HCT116 (cell line): ENCODE measurements at regions not wholly inside any gene's neighbourhood (a gene's known extent, or its start where the extent isn't known, plus 50 kb on each side); places are given as distances from the start of the nearest gene placed in this dataset.

ENCODE experiments used
- ATAC-seq: fragments of 200-7000 bp; cut with Tn5 transposase; 2 replicates; pipeline ENCODE4 v1.9.1; 2020; ENCODE audit warnings: mild to moderate bottlenecking, moderate library complexity
- BruUV-seq: library from RNA; stranded (reverse); fragments of 400-500 nt; replicated peaks from 2 replicates; lab custom pipeline; 2021; lab: Mats Ljungman, UMichigan
- CTCF ChIA-PET: fragments of 300-600 bp; sonication (Branson Sonifier 250); formaldehyde crosslinking; loops from one replicate; lab custom pipeline; 2021; ENCODE audit warnings: antibody characterized with exemption; lab: Charles Lee
- POLR2A ChIA-PET: fragments of 300-600, 350-600 bp; sonication (Branson Sonifier 250); formaldehyde crosslinking; loops from one replicate; lab custom pipeline; 2021; ENCODE audit warnings: antibody characterized with exemption; lab: Charles Lee
- RAD21 ChIA-PET, 2 experiments: fragments of 300-600 bp; sonication (Branson Sonifier 250); formaldehyde crosslinking; loops; one replicate each; lab custom pipeline; 2023; ENCODE audit warnings: low total read pairs in 2 of 2; ENCODE audit not compliant: uncharacterized antibody in 2 of 2, unreplicated experiment in 2 of 2, low non-redundant PET in 1 of 2; lab: Charles Lee
- DNase-seq: peaks from one replicate; pipeline ENCODE4 v3.0.0-alpha.2; 2010; ENCODE audit warnings: low read depth, low spot score
- H2AFZ ChIP-seq: fragments of 200-600 bp; shearing (Covaris generic), sonication (generic); 2 replicates; pipeline ENCODE4 v1.6.1; 2017; ENCODE audit warnings: low read depth, mixed run types, mixed read lengths, antibody characterized with exemption, low read length; ENCODE audit not compliant: poor library complexity, severe bottlenecking
- H3K27ac ChIP-seq: 2 replicates; pipeline ENCODE4 v1.5.1; 2012; ENCODE audit warnings: low read depth, low read length
- H3K27me3 ChIP-seq: fragments of 200-600 bp; sonication (generic); 2 replicates; pipeline ENCODE4 v1.6.1; 2016; ENCODE audit warnings: mixed run types, low read length, mixed read lengths; ENCODE audit not compliant: insufficient read depth
- H3K36me3 ChIP-seq, 2 experiments: fragments of 200-500 bp in 1 of 2; fragments of 200-600 bp in 1 of 2; sonication (Bioruptor generic) in 1 of 2; sonication (generic) in 1 of 2; 2 replicates each; pipeline versions ENCODE4 v1.5.1 to v1.6.1; 2014 to 2016; ENCODE audit warnings: low read length in 2 of 2, inconsistent platforms in 1 of 2, mixed read lengths in 1 of 2, mixed run types in 1 of 2; ENCODE audit not compliant: insufficient read depth in 2 of 2, control insufficient read depth in 1 of 2
- H3K4me1 ChIP-seq, 2 experiments: fragments of 200-600 bp in 1 of 2; sonication (generic) in 1 of 2; 2 replicates each; pipeline versions ENCODE4 v1.5.1 to v1.6.1; 2012 to 2017; ENCODE audit warnings: low read length in 2 of 2, inconsistent platforms in 1 of 2, mild to moderate bottlenecking in 1 of 2, mixed read lengths in 1 of 2, mixed run types in 1 of 2, moderate library complexity in 1 of 2; ENCODE audit not compliant: insufficient read depth in 2 of 2, control insufficient read depth in 1 of 2
- H3K4me2 ChIP-seq: fragments of 200-600 bp; sonication (generic); 2 replicates; pipeline ENCODE4 v1.6.1; 2017; ENCODE audit warnings: mixed run types, low read length, mixed read lengths
- H3K4me3 ChIP-seq, 2 experiments: fragments of 200-600 bp in 1 of 2; sonication (generic) in 1 of 2; replicated peaks in 1 of 2; 2 replicates each; pipeline ENCODE4 v1.5.1; 2011 to 2016; ENCODE audit warnings: low read length in 2 of 2, control low read depth in 1 of 2, low read depth in 1 of 2, mild to moderate bottlenecking in 1 of 2, mixed read lengths in 1 of 2, mixed run types in 1 of 2
- H3K79me2 ChIP-seq: fragments of 200-600 bp; sonication (generic); 2 replicates; pipeline ENCODE4 v1.6.1; 2017; ENCODE audit warnings: mild to moderate bottlenecking, mixed run types, low read length, moderate library complexity, mixed read lengths; ENCODE audit not compliant: insufficient read depth
- H3K9ac ChIP-seq: fragments of 200-600 bp; sonication (generic); 2 replicates; pipeline ENCODE4 v1.6.1; 2016; ENCODE audit warnings: low read length, mixed read lengths
- H3K9me2 ChIP-seq: fragments of 200-600 bp; sonication (generic), shearing (Covaris generic); 2 replicates; pipeline ENCODE4 v1.6.1; 2017; ENCODE audit warnings: mixed run types, mild to moderate bottlenecking, moderate library complexity; ENCODE audit not compliant: insufficient read depth
- H3K9me3 ChIP-seq, 2 experiments: fragments of 200-500 bp in 1 of 2; fragments of 200-600 bp in 1 of 2; sonication (Bioruptor generic) in 1 of 2; sonication (generic) in 1 of 2; 2 replicates each; pipeline ENCODE4 v1.6.1; 2014 to 2017; ENCODE audit warnings: low read length in 2 of 2, mixed read lengths in 2 of 2, inconsistent platforms in 1 of 2, low read depth in 1 of 2, mild to moderate bottlenecking in 1 of 2, mixed run types in 1 of 2, moderate library complexity in 1 of 2; ENCODE audit not compliant: control insufficient read depth in 1 of 2, insufficient read depth in 1 of 2
- H4K20me1 ChIP-seq: fragments of 200-600 bp; sonication (generic), shearing (Covaris generic); 2 replicates; pipeline ENCODE4 v1.6.1; 2017; ENCODE audit warnings: mixed run types, mild to moderate bottlenecking, moderate library complexity; ENCODE audit not compliant: insufficient read depth
- FOSL1 ChIP-seq: IDR thresholded peaks from 2 replicates; pipeline ENCODE4 v1.6.1; 2012; ENCODE audit warnings: low read depth
- POLR2AphosphoS5 ChIP-seq: IDR thresholded peaks from 2 replicates; pipeline ENCODE4 v1.6.1; 2011; ENCODE audit warnings: mild to moderate bottlenecking, low read depth, low read length, moderate library complexity
- SIN3A ChIP-seq: IDR thresholded peaks from 2 replicates; pipeline ENCODE4 v1.6.1; 2012; ENCODE audit warnings: low read depth
- ZFX ChIP-seq: fragments of 450-650 bp; IDR thresholded peaks from 2 replicates; pipeline ENCODE4 v1.6.1; 2017
- ZNF274 ChIP-seq: fragments of 200-500 bp; sonication (Bioruptor generic); IDR thresholded peaks from 2 replicates; pipeline ENCODE4 v1.6.1; 2014; ENCODE audit warnings: mild to moderate bottlenecking, low read depth, low read length, inconsistent platforms
- intact Hi-C: fragments of 100-400 bp; cut with micrococcal nuclease; formaldehyde crosslinking; loops from 2 replicates; pipeline ENCODE4 v1.10.0; 2022
- TF ChIP-seq, protein P1 (sequence below): IDR thresholded peaks from 2 replicates; pipeline ENCODE4 v1.6.1; 2012; ENCODE audit warnings: low read depth
- TF ChIP-seq, protein P2 (sequence below): IDR thresholded peaks from 2 replicates; pipeline ENCODE4 v1.6.1; 2011; ENCODE audit warnings: mild to moderate bottlenecking, low read length, moderate library complexity; ENCODE audit not compliant: insufficient replicate concordance; ENCODE audit errors: extremely low read depth

DNA sequence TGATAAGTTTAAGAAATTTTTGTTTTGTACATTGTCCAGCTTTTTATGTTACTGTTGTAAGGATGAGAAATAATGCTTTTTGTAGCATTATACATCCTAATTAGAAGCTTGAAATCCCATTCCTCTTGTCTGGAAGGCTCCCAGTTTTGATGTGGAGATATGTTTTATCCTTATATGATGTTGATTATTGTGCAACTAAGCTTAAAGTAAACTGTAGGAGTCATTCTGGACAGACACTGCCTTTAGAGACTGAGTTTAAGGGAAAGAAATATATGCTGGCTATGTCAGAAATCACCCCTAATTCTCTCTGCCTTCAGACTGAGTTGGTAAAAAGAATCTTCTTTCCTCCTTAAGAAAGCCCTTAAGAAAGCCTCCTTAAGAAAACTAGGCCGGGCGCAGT lies 670.4 kb downstream of the ZPLD1 start:
- peak overlapping the region; percentile 27 for H3K4me2 ChIP-seq
- DNase-seq (no peak), ATAC-seq (peak; percentile 44; the same call in 1 of the 2 replicates)
- ChIA-PET CTCF (no interaction called here), RAD21 (no interaction called here), POLR2A (interaction anchor here (0.7 kb wide), 1 partner anchor 9 kb away, joined by 4 read pairs; no protein-coding TSS in a partner anchor)
- BruUV-seq: no TSS peak
- H3K79me2 ChIP-seq: no peaks in the 10 kb centered on the region
- no peaks in the 10 kb centered on the region for H3K36me3 ChIP-seq
- no peaks in the 10 kb centered on the region for H3K27me3 ChIP-seq
- H3K9me3 ChIP-seq: no peaks in the 10 kb centered on the region
- H3K27ac ChIP-seq: no peak overlapping the region
- no peak overlapping the region for H3K4me3 ChIP-seq
- H3K9ac ChIP-seq: no peak overlapping the region
- H4K20me1 ChIP-seq: no peaks in the 10 kb centered on the region
- no peaks in the 10 kb centered on the region for H3K4me1 ChIP-seq
- peak overlapping the region; percentile 27 for H2AFZ ChIP-seq
- no peak for TF ChIP-seq ZFX
- no peak for TF ChIP-seq FOSL1
- TF ChIP-seq POLR2AphosphoS5: no peak
- TF ChIP-seq, protein P1, sequence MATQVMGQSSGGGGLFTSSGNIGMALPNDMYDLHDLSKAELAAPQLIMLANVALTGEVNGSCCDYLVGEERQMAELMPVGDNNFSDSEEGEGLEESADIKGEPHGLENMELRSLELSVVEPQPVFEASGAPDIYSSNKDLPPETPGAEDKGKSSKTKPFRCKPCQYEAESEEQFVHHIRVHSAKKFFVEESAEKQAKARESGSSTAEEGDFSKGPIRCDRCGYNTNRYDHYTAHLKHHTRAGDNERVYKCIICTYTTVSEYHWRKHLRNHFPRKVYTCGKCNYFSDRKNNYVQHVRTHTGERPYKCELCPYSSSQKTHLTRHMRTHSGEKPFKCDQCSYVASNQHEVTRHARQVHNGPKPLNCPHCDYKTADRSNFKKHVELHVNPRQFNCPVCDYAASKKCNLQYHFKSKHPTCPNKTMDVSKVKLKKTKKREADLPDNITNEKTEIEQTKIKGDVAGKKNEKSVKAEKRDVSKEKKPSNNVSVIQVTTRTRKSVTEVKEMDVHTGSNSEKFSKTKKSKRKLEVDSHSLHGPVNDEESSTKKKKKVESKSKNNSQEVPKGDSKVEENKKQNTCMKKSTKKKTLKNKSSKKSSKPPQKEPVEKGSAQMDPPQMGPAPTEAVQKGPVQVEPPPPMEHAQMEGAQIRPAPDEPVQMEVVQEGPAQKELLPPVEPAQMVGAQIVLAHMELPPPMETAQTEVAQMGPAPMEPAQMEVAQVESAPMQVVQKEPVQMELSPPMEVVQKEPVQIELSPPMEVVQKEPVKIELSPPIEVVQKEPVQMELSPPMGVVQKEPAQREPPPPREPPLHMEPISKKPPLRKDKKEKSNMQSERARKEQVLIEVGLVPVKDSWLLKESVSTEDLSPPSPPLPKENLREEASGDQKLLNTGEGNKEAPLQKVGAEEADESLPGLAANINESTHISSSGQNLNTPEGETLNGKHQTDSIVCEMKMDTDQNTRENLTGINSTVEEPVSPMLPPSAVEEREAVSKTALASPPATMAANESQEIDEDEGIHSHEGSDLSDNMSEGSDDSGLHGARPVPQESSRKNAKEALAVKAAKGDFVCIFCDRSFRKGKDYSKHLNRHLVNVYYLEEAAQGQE: no peak
- no peak for TF ChIP-seq SIN3A
- TF ChIP-seq ZNF274: no peak
- TF ChIP-seq, protein P2, sequence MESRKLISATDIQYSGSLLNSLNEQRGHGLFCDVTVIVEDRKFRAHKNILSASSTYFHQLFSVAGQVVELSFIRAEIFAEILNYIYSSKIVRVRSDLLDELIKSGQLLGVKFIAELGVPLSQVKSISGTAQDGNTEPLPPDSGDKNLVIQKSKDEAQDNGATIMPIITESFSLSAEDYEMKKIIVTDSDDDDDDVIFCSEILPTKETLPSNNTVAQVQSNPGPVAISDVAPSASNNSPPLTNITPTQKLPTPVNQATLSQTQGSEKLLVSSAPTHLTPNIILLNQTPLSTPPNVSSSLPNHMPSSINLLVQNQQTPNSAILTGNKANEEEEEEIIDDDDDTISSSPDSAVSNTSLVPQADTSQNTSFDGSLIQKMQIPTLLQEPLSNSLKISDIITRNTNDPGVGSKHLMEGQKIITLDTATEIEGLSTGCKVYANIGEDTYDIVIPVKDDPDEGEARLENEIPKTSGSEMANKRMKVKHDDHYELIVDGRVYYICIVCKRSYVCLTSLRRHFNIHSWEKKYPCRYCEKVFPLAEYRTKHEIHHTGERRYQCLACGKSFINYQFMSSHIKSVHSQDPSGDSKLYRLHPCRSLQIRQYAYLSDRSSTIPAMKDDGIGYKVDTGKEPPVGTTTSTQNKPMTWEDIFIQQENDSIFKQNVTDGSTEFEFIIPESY: no peak
- H3K9me2 ChIP-seq: no peaks in the 10 kb centered on the region
- intact Hi-C loops: no loop called here
